Heart left ventricle (tissue), 13 donors: ENCODE measurements at regions not wholly inside any gene's neighbourhood (a gene's known extent, or its start where the extent isn't known, plus 50 kb on each side); places are given as distances from the start of the nearest gene placed in this dataset.
"Not testable (repeated sequence)": the region's sequence is repeated elsewhere in the genome, so short reads cannot be mapped to it uniquely, and the experiment has no call there.

ENCODE experiments used
- CTCF ChIP-seq, 12 donors: fragments of 200-600 bp; sonication (generic) in 4 of 12; IDR thresholded peaks; one replicate each; pipeline versions ENCODE4 v1.5.0 to v1.8.0; 2018 to 2022; ENCODE audit warnings: antibody characterized with exemption in 12 of 12, mild to moderate bottlenecking in 5 of 12
- POLR2A ChIP-seq, 2 donors: fragments of 450-650 bp; IDR thresholded peaks; one replicate each; pipeline ENCODE4 v1.6.1; 2017; ENCODE audit warnings: antibody characterized with exemption in 2 of 2, mild to moderate bottlenecking in 2 of 2, moderate library complexity in 2 of 2
- donor health status: ischemic (EF 13 %, LVEDD 7.1; RV severe dilation, severe dysfunction).
- donor health status: DM: no; HTN: yes; CAD: no.
- donor health status: DM: no; HTN: no; CAD: no.
- donor health status: ischemic (EF 25% LVEDD 6.9; RV normal size, moderate dysfunction).
- donor health status: ischemic (EF 25% LVEDD 5.7; RV mildly dilated, moderate dysfunction).
- donor health status: ischemic (EF 35%, LVEDD 5.7; RV mildly dilated, moderate dysfunction).
- donor health status: nonischemic (EF 11% LVEDD 7.7; RV severe dilation, severe dysfunction).
- donor health status: DM: yes; HTN: yes; CAD: no.
- donor health status: PGD.
- donor health status: ischemic (EF 29% LVEDD 5.4; RV normal size, mild dysfunction).
- donor health status: nonischemic (EF 23%, LVEDD 6.1; RV moderate dilation, normal function).

DNA sequence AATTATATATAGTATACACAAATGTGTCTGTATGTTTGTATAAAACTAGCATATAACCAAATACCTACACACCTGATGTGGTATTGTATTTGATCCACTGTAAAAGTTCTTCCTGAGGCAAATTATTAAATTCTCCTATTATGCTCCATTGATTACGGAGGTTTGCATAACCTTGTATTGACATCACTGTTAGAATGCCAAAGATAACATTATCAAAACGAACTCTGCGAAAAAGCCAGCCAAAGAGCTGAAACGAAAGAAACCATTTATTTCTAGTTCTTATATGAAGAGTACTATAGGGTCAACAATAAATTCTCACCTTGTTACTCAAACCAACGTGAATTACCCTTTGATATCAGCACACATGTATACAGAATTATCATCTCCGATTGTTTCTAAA, 65.6 kb upstream of the DPY19L1 start:
- TF ChIP-seq CTCF, POLR2A (IDR thresholded peaks at IDR 0.05): not testable (repeated sequence)
